ENCODE measurements at regions not wholly inside any gene's neighbourhood (a gene's known extent, or its start where the extent isn't known, plus 50 kb on each side); places are given as distances from the start of the nearest gene placed in this dataset.

DNA sequence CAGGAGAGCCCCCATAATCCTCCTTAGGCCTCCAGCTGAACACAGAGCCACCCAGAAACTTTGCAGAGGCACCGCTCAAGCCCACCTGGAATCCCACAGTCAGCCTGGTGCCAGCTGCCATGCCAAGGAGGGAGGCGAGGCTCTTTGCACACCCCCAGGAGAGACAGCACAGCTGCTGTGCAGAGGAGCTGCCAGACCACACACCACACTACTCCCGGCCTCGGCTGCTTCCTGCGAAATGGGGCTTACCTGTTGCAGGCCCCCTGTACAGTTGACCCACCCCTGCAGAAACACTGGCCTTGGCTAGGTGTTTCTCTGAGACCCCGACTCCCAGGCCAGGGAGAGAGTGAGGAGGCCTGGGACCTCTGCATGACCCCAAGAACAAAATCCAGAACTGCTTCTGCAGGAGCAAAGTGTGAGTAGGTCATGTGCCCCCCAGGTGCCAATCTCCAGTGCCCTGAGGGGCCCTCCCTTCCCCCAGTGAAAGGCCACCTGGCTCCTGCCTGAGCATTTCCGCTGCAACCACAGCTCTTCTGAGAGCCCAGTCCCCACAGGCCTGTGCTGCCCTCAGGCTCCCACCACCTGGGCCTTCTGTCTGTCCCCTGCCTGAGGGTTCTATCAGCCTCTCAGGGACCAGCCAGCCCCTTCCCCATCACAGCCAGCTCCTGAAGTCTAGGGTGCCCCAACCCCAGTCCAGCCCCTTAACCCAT, 580.4 kb downstream of the UQCRFS1 start:
- TF ChIP-seq POLR2A (IDR thresholded peaks at IDR 0.05), result no peak
- TF ChIP-seq, protein P1, sequence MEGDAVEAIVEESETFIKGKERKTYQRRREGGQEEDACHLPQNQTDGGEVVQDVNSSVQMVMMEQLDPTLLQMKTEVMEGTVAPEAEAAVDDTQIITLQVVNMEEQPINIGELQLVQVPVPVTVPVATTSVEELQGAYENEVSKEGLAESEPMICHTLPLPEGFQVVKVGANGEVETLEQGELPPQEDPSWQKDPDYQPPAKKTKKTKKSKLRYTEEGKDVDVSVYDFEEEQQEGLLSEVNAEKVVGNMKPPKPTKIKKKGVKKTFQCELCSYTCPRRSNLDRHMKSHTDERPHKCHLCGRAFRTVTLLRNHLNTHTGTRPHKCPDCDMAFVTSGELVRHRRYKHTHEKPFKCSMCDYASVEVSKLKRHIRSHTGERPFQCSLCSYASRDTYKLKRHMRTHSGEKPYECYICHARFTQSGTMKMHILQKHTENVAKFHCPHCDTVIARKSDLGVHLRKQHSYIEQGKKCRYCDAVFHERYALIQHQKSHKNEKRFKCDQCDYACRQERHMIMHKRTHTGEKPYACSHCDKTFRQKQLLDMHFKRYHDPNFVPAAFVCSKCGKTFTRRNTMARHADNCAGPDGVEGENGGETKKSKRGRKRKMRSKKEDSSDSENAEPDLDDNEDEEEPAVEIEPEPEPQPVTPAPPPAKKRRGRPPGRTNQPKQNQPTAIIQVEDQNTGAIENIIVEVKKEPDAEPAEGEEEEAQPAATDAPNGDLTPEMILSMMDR (IDR thresholded peaks at IDR 0.05), result no peak
